ENCODE measurements at regions not wholly inside any gene's neighbourhood (a gene's known extent, or its start where the extent isn't known, plus 50 kb on each side); places are given as distances from the start of the nearest gene placed in this dataset.

- TF ChIP-seq GMEB1 (CRISPR knock-in tag; IDR thresholded peaks at IDR 0.05): no peak
- no peak for TF ChIP-seq POLR2A (conservative IDR thresholded peaks at IDR 0.05)
- TF ChIP-seq ATF4 (CRISPR knock-in tag; IDR thresholded peaks at IDR 0.05): no peak
- TF ChIP-seq CBX1 (IDR thresholded peaks at IDR 0.05; ENCODE audit: low read depth): no peak
Measured at GRCh38 chr3:118412503-118412902, 622.1 kb downstream of the IGSF11 start.

Data from K562 (cell line).